ENCODE measurements at regions not wholly inside any gene's neighbourhood (a gene's known extent, or its start where the extent isn't known, plus 50 kb on each side); places are given as distances from the start of the nearest gene placed in this dataset.

DNA sequence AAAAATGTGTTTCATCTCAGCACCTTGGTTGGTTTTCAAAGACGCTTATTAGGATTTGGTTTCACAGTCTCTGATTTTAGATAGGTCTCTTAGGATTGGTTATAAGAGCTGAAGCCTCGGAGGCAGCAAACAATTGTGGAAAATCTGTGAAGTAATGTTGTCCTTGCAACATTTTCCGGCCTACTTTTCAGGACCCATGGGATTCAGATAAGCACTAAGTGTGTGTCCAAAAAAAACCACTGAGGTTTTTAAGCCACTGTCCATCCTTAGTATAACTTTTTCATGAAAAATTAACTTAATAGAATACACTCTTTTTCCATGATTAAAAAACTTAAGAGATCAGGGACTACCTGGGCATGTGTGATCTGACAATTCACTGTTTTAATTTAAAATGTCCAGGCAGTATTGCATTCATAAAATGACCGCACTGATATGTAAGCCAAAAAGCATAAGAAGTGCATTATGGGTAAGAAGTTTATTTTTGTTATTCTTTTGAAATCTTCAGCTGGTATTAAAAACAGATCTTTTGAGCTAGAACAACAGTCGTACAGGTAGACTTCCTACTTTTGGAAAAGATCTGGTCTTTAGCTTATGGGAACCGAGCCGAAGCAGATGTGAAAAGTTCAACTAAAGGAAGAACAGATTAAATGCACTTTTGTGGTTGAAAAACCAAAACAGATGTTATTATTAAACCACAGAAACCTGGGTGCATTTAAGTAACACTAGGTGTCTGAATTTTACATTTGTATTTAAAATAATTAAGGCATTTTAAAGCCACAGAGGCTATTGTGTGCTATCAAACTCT lies 479.4 kb upstream of the ZEB2 start:
- DNase-seq (ENCODE audit: low read depth): no peak
- no peak overlapping the region for H3K4me3 ChIP-seq (ENCODE audit: low read depth, low read length)
- TF ChIP-seq, protein P1, sequence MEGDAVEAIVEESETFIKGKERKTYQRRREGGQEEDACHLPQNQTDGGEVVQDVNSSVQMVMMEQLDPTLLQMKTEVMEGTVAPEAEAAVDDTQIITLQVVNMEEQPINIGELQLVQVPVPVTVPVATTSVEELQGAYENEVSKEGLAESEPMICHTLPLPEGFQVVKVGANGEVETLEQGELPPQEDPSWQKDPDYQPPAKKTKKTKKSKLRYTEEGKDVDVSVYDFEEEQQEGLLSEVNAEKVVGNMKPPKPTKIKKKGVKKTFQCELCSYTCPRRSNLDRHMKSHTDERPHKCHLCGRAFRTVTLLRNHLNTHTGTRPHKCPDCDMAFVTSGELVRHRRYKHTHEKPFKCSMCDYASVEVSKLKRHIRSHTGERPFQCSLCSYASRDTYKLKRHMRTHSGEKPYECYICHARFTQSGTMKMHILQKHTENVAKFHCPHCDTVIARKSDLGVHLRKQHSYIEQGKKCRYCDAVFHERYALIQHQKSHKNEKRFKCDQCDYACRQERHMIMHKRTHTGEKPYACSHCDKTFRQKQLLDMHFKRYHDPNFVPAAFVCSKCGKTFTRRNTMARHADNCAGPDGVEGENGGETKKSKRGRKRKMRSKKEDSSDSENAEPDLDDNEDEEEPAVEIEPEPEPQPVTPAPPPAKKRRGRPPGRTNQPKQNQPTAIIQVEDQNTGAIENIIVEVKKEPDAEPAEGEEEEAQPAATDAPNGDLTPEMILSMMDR (conservative IDR thresholded peaks at IDR 0.05; ENCODE audit: low read depth, low read length): no peak

DNA sequence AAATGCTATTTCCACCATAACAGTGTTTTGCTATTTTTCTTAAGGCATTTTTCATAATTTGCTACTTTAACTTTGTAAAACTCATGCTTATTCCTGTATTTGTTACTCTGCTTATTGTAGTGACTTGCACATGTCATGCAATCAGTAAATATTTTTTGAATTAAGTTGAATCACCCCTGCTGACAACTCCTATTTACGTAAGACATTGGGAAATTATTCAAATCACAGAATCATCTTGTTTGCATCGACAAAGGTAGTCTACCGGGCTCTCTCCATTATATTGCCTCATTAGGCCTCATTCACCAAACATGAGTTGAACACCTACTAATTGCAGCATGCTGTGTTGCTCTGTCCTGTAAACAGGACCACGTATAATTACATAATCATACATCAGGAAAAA lies 478.5 kb upstream of the ZEB2 start:
- no peak for DNase-seq (ENCODE audit: low read depth)
- TF ChIP-seq, protein P1 (conservative IDR thresholded peaks at IDR 0.05; ENCODE audit: low read depth, low read length): no peak
- no peak overlapping the region for H3K4me3 ChIP-seq (ENCODE audit: low read depth, low read length)

DNA sequence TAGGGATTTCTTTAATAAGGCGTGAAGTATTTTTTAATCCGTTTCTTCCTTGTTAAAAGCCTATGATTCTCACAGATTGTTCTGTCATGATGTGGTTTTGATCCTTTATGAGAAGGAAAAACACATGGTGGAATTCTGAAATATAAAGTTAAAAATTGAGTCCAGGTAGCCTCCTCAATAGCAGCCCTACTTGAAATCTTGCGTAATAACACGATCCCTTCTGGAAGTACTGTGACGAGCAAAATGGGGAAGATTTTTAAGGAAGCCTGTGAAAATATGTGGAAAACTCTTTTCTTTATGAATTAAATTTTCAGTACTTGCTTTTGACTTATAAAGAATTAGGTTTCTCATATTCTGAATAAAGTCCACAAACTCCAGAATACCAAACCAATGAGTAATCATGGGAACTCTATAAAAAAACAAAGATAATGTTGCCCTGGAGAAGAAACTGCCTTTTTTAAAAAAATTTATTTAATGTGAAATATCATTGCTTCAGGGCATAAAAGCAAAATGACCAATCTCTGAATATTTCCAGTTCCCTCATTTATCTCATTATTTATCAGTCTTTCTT lies 476.4 kb upstream of the ZEB2 start:
- DNase-seq (ENCODE audit: low read depth): no peak
- TF ChIP-seq, protein P1 (conservative IDR thresholded peaks at IDR 0.05; ENCODE audit: low read depth, low read length): no peak
- H3K4me3 ChIP-seq (ENCODE audit: low read depth, low read length): no peak overlapping the region

DNA sequence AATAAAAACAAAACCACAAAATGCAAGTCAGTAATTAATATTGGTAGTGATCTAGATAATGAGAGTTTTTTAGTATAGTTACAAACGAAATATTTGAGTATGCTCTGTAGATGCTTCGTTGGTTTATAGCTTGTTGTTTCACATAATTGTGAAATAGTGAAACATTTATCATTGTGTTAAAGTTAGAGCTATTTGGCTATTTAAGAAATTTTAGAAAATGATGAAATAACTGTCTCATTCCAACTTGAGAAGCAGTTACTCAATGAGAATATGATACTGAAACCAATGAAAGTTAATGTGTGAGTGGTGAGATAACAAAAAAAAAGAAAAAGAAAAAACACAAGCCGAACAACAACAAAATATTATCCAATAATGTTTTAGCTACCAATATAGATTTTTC lies 475.6 kb upstream of the ZEB2 start:
- TF ChIP-seq, protein P1 (conservative IDR thresholded peaks at IDR 0.05; ENCODE audit: low read depth, low read length): no peak
- no peak overlapping the region for H3K4me3 ChIP-seq (ENCODE audit: low read depth, low read length)
- DNase-seq (ENCODE audit: low read depth): no peak

DNA sequence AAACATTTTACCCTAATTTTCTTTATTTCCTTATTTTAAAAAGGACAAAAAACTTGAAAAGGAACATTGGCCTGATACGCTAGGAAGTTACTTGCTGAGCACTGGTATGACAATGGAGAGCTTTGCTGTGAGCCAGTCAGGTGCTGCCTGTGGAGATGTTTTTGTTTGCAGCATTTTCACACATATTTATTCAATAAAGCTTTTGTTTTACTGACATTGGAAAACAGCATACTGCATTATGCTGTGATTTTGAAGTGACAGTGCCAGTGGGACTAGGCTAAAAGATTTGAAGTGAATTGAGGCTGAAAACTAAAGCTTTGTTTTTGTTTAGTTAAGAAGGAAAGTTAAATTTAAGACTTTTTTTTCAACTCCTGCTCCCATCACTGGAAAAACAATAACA lies 470.7 kb upstream of the ZEB2 start:
- DNase-seq (ENCODE audit: low read depth): no peak
- TF ChIP-seq, protein P1 (conservative IDR thresholded peaks at IDR 0.05; ENCODE audit: low read depth, low read length): no peak
- no peak overlapping the region for H3K4me3 ChIP-seq (ENCODE audit: low read depth, low read length)

DNA sequence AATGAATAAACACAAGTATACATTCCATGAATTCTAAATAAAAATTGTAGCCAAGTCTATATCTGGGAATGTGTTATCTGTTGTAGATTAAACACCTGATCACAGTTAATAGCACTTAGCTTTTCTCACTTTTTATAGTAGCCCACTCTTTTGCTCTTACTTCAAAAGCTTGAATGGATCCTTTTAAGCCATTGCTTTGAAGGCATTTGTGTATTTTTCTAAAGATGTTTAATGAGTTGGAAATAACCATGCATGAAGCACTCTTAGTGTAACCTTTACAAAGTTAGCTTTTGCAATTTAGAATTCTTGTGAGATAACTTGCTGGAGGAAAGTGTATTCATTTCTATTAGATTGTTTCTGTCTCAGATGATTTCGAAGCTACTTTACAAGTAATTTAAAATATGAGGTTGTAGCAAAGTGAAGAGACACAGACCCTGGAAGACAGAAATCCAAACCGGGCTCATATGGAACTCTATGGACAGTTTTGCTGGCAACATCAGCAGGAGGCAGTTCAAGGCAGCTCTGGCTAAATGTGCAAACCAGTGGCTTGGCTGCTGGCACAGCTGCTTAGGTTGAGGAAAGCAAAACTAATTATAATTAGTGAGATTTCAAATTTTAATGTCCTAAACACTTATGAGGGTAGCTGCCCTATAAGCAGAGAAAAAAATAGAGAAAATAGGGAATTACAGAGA lies 469.8 kb upstream of the ZEB2 start:
- no peak overlapping the region for H3K4me3 ChIP-seq (ENCODE audit: low read depth, low read length)
- no peak for DNase-seq (ENCODE audit: low read depth)
- TF ChIP-seq, protein P1 (conservative IDR thresholded peaks at IDR 0.05; ENCODE audit: low read depth, low read length): no peak
